ENCODE measurements at regions not wholly inside any gene's neighbourhood (a gene's known extent, or its start where the extent isn't known, plus 50 kb on each side); places are given as distances from the start of the nearest gene placed in this dataset.
A peak's percentile ranks its signal among the peaks of the same experiment; 100 is the strongest.

DNA sequence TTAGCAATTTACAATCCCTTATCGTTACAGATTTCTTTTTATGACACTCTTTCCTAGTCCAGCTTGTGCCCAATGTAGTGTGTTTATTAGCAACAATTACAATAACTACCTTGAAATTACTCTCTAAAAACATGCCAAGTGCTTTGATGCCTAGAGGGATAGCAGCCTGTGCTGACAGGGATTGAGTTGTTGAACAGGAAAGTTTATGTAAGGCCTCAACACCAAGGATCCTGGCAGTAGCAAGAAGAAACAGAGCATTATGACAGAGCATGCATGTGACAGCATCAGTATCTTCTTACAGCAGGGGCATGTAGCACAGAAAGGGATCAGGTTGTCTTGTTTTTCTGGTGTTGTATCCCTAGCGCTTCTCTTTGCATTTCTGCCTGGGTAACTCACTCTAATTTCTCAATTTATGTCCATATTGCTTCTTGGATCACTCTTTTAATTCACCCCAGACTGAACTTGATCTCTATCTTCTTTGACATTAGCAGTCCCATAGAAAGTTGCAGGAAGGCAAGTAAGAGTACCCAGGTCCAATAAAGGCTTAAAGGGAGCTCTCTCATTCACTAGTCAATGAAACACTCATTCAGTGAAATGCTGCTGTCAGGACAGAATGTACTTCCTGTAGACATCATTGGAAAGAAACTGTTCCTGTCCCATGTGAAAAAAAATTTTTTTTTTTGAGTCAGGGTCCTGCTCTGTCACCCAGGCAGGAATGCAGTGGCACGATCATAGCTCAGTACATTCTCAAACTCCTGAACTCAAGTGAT is 220.0 kb upstream of the GRIP1 start:
- TF ChIP-seq, protein P1, sequence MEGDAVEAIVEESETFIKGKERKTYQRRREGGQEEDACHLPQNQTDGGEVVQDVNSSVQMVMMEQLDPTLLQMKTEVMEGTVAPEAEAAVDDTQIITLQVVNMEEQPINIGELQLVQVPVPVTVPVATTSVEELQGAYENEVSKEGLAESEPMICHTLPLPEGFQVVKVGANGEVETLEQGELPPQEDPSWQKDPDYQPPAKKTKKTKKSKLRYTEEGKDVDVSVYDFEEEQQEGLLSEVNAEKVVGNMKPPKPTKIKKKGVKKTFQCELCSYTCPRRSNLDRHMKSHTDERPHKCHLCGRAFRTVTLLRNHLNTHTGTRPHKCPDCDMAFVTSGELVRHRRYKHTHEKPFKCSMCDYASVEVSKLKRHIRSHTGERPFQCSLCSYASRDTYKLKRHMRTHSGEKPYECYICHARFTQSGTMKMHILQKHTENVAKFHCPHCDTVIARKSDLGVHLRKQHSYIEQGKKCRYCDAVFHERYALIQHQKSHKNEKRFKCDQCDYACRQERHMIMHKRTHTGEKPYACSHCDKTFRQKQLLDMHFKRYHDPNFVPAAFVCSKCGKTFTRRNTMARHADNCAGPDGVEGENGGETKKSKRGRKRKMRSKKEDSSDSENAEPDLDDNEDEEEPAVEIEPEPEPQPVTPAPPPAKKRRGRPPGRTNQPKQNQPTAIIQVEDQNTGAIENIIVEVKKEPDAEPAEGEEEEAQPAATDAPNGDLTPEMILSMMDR (IDR thresholded peaks at IDR 0.05; ENCODE audit: insufficient read depth, low read length, poor library complexity, severe bottlenecking) = no peak
- Histone ChIP-seq H3K4me3 (replicated peaks; ENCODE audit: low read depth, low read length) (no peak overlapping the region), H3K27me3 (replicated peaks; ENCODE audit: control insufficient read depth, insufficient read depth, low read length) (no peaks in the 10 kb centered on the region; the same call in 1 of the 2 replicates), H3K36me3 (ENCODE audit: control insufficient read depth, insufficient read depth, low read length) (no peaks in the 10 kb centered on the region)
- DNase-seq (ENCODE audit: extremely low read depth, insufficient read length) = no peak

DNA sequence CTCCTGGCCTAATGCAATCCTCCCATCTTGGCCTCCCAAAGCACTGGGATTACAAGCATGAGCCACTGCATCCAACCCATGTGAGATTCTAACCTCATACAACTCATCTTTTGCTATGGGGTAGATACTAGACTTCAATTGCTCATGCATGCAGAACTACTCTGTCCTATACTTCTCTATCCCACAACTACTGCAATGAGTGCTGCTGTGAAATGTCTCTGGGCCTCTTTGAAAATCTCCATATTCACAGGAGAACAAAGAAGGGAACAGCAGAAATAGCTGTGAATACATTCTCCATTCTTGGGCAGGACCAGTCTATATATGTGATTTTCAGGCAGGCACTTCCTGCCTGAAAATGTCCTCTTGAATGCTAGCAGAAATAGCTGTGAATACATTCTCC is 220.7 kb upstream of the GRIP1 start:
- TF ChIP-seq, protein P1 (IDR thresholded peaks at IDR 0.05; ENCODE audit: insufficient read depth, low read length, poor library complexity, severe bottlenecking) = no peak
- Histone ChIP-seq H3K36me3 (ENCODE audit: control insufficient read depth, insufficient read depth, low read length) (no peaks in the 10 kb centered on the region), H3K27me3 (replicated peaks; ENCODE audit: control insufficient read depth, insufficient read depth, low read length) (no peaks in the 10 kb centered on the region), H3K4me3 (replicated peaks; ENCODE audit: low read depth, low read length) (no peak overlapping the region)
- no peak for DNase-seq (ENCODE audit: extremely low read depth, insufficient read length)

- DNase-seq (ENCODE audit: extremely low read depth, insufficient read length) = no peak
Measured at GRCh38 chr12:66900616-66901015, 221.7 kb upstream of the GRIP1 start.

DNA sequence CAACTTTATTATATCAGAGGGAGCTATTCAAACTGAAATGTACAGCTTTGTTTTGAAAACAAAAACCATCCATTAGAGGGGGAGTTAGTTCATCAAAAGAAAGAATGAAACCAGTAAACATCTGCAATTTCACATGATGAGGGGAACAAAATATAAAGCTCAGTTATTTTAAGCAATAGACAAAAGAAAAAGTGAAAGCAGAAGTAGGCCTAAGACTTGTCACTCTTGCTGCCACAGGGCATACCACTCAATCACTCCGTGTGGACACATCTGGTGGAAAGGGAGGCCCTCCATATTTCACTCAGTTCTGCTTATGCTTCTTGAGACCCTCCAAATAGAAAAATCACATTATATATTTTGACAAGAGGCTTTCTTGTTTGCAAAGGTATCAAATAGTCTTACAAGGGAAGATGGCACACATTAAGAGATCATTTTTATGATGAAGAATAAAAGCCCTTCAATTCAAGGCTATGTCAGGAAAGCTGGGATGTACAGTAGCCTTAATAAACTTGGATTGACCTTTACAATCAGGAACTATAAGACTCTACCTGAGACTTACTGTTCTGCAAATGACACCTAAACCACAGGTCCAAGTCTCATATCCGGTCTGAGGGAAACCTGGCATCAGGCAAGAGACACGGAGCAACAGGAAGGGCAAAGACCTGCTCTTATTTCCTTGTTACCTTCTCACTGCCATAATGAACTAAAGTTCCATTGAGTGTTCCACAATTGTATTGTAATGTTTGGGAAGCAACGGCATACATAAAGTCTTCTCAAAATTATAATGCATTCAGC is 222.5 kb upstream of the GRIP1 start:
- peak; percentile 28 for DNase-seq (ENCODE audit: extremely low read depth, insufficient read length)
- Histone ChIP-seq H3K4me3 (replicated peaks; ENCODE audit: low read depth, low read length) (no peak overlapping the region), H3K36me3 (ENCODE audit: control insufficient read depth, insufficient read depth, low read length) (no peaks in the 10 kb centered on the region), H3K27me3 (replicated peaks; ENCODE audit: control insufficient read depth, insufficient read depth, low read length) (no peaks in the 10 kb centered on the region)
- TF ChIP-seq, protein P1 (IDR thresholded peaks at IDR 0.05; ENCODE audit: insufficient read depth, low read length, poor library complexity, severe bottlenecking) = no peak

More at GRCh38 chr12:66900616-66901015, 221.7 kb upstream of the GRIP1 start:
- H3K4me3 ChIP-seq (replicated peaks; ENCODE audit: low read depth, low read length) = no peak overlapping the region
- TF ChIP-seq, protein P1 (IDR thresholded peaks at IDR 0.05; ENCODE audit: insufficient read depth, low read length, poor library complexity, severe bottlenecking) = no peak
- no peaks in the 10 kb centered on the region for H3K27me3 ChIP-seq (replicated peaks; ENCODE audit: control insufficient read depth, insufficient read depth, low read length)
- no peaks in the 10 kb centered on the region for H3K36me3 ChIP-seq (ENCODE audit: control insufficient read depth, insufficient read depth, low read length)

- Histone ChIP-seq H3K36me3 (ENCODE audit: control insufficient read depth, insufficient read depth, low read length) (no peaks in the 10 kb centered on the region), H3K27me3 (replicated peaks; ENCODE audit: control insufficient read depth, insufficient read depth, low read length) (no peaks in the 10 kb centered on the region), H3K4me3 (replicated peaks; ENCODE audit: low read depth, low read length) (no peak overlapping the region)
- DNase-seq (ENCODE audit: extremely low read depth, insufficient read length) = no peak
- TF ChIP-seq, protein P1 (IDR thresholded peaks at IDR 0.05; ENCODE audit: insufficient read depth, low read length, poor library complexity, severe bottlenecking) = no peak
Measured at GRCh38 chr12:66902020-66902419, 223.1 kb upstream of the GRIP1 start.
